ENCODE measurements at regions not wholly inside any gene's neighbourhood (a gene's known extent, or its start where the extent isn't known, plus 50 kb on each side); places are given as distances from the start of the nearest gene placed in this dataset.

- TF ChIP-seq CTCF (conservative IDR thresholded peaks at IDR 0.05; ENCODE audit: low read depth, low read length) (no peak), EZH2 (IDR thresholded peaks at IDR 0.05; ENCODE audit: low read length, unreplicated experiment) (no peak), EZH2phosphoT487 (IDR thresholded peaks at IDR 0.05; ENCODE audit: borderline replicate concordance, low read length) (no peak)
Observed at GRCh38 chr13:80605716-80606115, 264.8 kb upstream of the SPRY2 start.
